GM20431 (cell line): ENCODE measurements at regions not wholly inside any gene's neighbourhood (a gene's known extent, or its start where the extent isn't known, plus 50 kb on each side); places are given as distances from the start of the nearest gene placed in this dataset.

Experiments
- in situ Hi-C: fragments of 300-500 bp; cut with MseI, MboI; formaldehyde crosslinking; loops from one replicate; pipeline ENCODE4 v1.15.0; 2020; ENCODE audit warnings: low sequenced_read_pairs; ENCODE audit not compliant: unreplicated experiment

GRCh38 chr14:53696217-53696965, 260.2 kb downstream of the BMP4 start:
- in situ Hi-C loops: no loop called here

- in situ Hi-C loops: no loop called here
Measured at GRCh38 chr14:53695692-53696214, 260.9 kb downstream of the BMP4 start.

GRCh38 chr14:53692885-53693284, 263.7 kb downstream of the BMP4 start:
- in situ Hi-C loops: no loop called here

- in situ Hi-C loops: no loop called here
Measured at GRCh38 chr14:53692451-53692850, 264.2 kb downstream of the BMP4 start.

GRCh38 chr14:53683229-53683628, 273.4 kb downstream of the BMP4 start:
- in situ Hi-C loops: no loop called here

GRCh38 chr14:53672526-53672925, 284.1 kb downstream of the BMP4 start:
- in situ Hi-C loops: no loop called here

GRCh38 chr14:53670701-53671100, 285.9 kb downstream of the BMP4 start:
- in situ Hi-C loops: no loop called here

GRCh38 chr14:53668897-53669296, 287.7 kb downstream of the BMP4 start:
- in situ Hi-C loops: no loop called here

GRCh38 chr14:53663709-53664108, 292.9 kb downstream of the BMP4 start:
- in situ Hi-C loops: no loop called here

GRCh38 chr14:53655080-53655785, 301.4 kb downstream of the BMP4 start:
- in situ Hi-C loops: no loop called here

- in situ Hi-C loops: no loop called here
Measured at GRCh38 chr14:53652068-53652467, 304.6 kb downstream of the BMP4 start.

- in situ Hi-C loops: no loop called here
Measured at GRCh38 chr14:53651096-53651740, 305.4 kb downstream of the BMP4 start.

GRCh38 chr14:53646925-53647324, 309.7 kb downstream of the BMP4 start:
- in situ Hi-C loops: no loop called here

GRCh38 chr14:53640695-53641094, 315.9 kb downstream of the BMP4 start:
- in situ Hi-C loops: no loop called here

- in situ Hi-C loops: no loop called here
Measured at GRCh38 chr14:53638966-53639365, 317.7 kb downstream of the BMP4 start.

GRCh38 chr14:53634793-53635192, 321.8 kb downstream of the BMP4 start:
- in situ Hi-C loops: no loop called here

GRCh38 chr14:53630336-53630735, 326.3 kb downstream of the BMP4 start:
- in situ Hi-C loops: no loop called here

GRCh38 chr14:53628732-53629430, 327.7 kb downstream of the BMP4 start:
- in situ Hi-C loops: no loop called here

- in situ Hi-C loops: no loop called here
Measured at GRCh38 chr14:53628261-53628660, 328.4 kb downstream of the BMP4 start.

GRCh38 chr14:53626761-53627160, 329.9 kb downstream of the BMP4 start:
- in situ Hi-C loops: no loop called here
